Smooth muscle cell (in vitro differentiated cells): ENCODE measurements at regions not wholly inside any gene's neighbourhood (a gene's known extent, or its start where the extent isn't known, plus 50 kb on each side); places are given as distances from the start of the nearest gene placed in this dataset.

ENCODE experiments used
- DNase-seq: peaks from one replicate; lab custom pipeline; 2025; ENCODE audit not compliant: unreplicated experiment; lab: John Stamatoyannopoulos, UW
- H2AFZ ChIP-seq: fragments of 200-600 bp; sonication (generic); 2 replicates; pipeline ENCODE4 v1.6.0; 2016; ENCODE audit warnings: antibody characterized with exemption, low read depth, mild to moderate bottlenecking
- H3F3A ChIP-seq: fragments of 200-600 bp; sonication (generic); 2 replicates; pipeline ENCODE4 v1.6.0; 2017; ENCODE audit warnings: antibody characterized with exemption, low read depth
- H3K27ac ChIP-seq: fragments of 200-600 bp; sonication (generic); 2 replicates; pipeline ENCODE4 v1.5.1; 2016; ENCODE audit warnings: low read depth, mild to moderate bottlenecking
- H3K27me3 ChIP-seq: fragments of 200-600 bp; sonication (generic); 2 replicates; pipeline ENCODE4 v1.6.1; 2016; ENCODE audit warnings: low read depth, mild to moderate bottlenecking
- H3K36me3 ChIP-seq: fragments of 200-600 bp; sonication (generic); 2 replicates; pipeline ENCODE4 v1.5.1; 2016; ENCODE audit warnings: low read depth
- H3K4me1 ChIP-seq: fragments of 200-600 bp; sonication (generic); 2 replicates; pipeline ENCODE4 v1.5.1; 2016; ENCODE audit warnings: low read depth
- H3K4me2 ChIP-seq: fragments of 200-600 bp; sonication (generic); 2 replicates; pipeline ENCODE4 v1.6.0; 2016; ENCODE audit warnings: mild to moderate bottlenecking
- H3K4me3 ChIP-seq: fragments of 200-600 bp; sonication (generic); 2 replicates; pipeline ENCODE4 v1.5.1; 2016; ENCODE audit warnings: mild to moderate bottlenecking
- H3K79me2 ChIP-seq: fragments of 200-600 bp; sonication (generic); 2 replicates; pipeline ENCODE4 v1.6.0; 2016; ENCODE audit warnings: low read depth, mild to moderate bottlenecking
- H3K9ac ChIP-seq: fragments of 200-600 bp; sonication (generic); 2 replicates; pipeline ENCODE4 v1.6.0; 2016; ENCODE audit warnings: low read depth
- H3K9me3 ChIP-seq: fragments of 200-600 bp; sonication (generic); replicated peaks from 2 replicates; pipeline ENCODE4 v1.5.1; 2016; ENCODE audit warnings: low read depth
- H4K20me1 ChIP-seq: fragments of 200-600 bp; sonication (generic); 2 replicates; pipeline ENCODE4 v1.6.0; 2016; ENCODE audit warnings: low read depth
- CTCF ChIP-seq: fragments of 200-600 bp; sonication (generic); IDR thresholded peaks from 2 replicates; pipeline ENCODE4 v1.5.1; 2017; ENCODE audit warnings: borderline replicate concordance, mild to moderate bottlenecking, antibody characterized with exemption; ENCODE audit not compliant: insufficient read depth, poor library complexity, severe bottlenecking
- WGBS: methylation state at CpG from one replicate; pipeline ENCODE4 v1.1.7; 2016; ENCODE audit warnings: low lambda C conversion rate; 5-methylcytosine and 5-hydroxymethylcytosine counted together

GRCh38 chr6:3623451-3624249 is 127.9 kb downstream of the PXDC1 start:
- H3K9ac ChIP-seq, result no peak overlapping the region
- H3K27ac ChIP-seq, result no peak overlapping the region
- no peaks in the 10 kb centered on the region for H3K79me2 ChIP-seq
- H3K36me3 ChIP-seq, result no peaks in the 10 kb centered on the region
- TF ChIP-seq CTCF, result no peak
- no peaks in the 10 kb centered on the region for H3K27me3 ChIP-seq
- H3F3A ChIP-seq, result no peaks in the 10 kb centered on the region
- WGBS, result 87% methylated on average over 28 of the region's 28 CpGs
- no peak for DNase-seq
- H3K4me2 ChIP-seq, result no peak overlapping the region
- H3K4me3 ChIP-seq, result no peak overlapping the region
- H3K9me3 ChIP-seq, result no peaks in the 10 kb centered on the region
- H4K20me1 ChIP-seq, result no peaks in the 10 kb centered on the region
- no peak overlapping the region for H2AFZ ChIP-seq
- H3K4me1 ChIP-seq, result peaks cover 9% of the 10 kb centered on the region

- no peaks in the 10 kb centered on the region for H3K27me3 ChIP-seq
- whole genome bisulfite sequencing, result 94% methylated on average over 5 of the region's 5 CpGs
- peaks cover 8% of the 10 kb centered on the region for H3K4me1 ChIP-seq
Measured at GRCh38 chr6:3621411-3621810, 130.1 kb downstream of the PXDC1 start.

GRCh38 chr6:3620937-3621336 is 130.6 kb downstream of the PXDC1 start:
- no peaks in the 10 kb centered on the region for H4K20me1 ChIP-seq
- H3K27ac ChIP-seq, result no peak overlapping the region
- H3K4me1 ChIP-seq, result peaks cover 6% of the 10 kb centered on the region
- WGBS, result 93% methylated on average over 3 of the region's 3 CpGs
- no peak for TF ChIP-seq CTCF
- no peak for DNase-seq
- H3K27me3 ChIP-seq, result peaks cover under 1% of the 10 kb centered on the region
- no peaks in the 10 kb centered on the region for H3K36me3 ChIP-seq
- H3K9me3 ChIP-seq, result no peaks in the 10 kb centered on the region
- no peak overlapping the region for H3K9ac ChIP-seq
- no peak overlapping the region for H2AFZ ChIP-seq
- H3K4me2 ChIP-seq, result no peak overlapping the region
- no peak overlapping the region for H3K4me3 ChIP-seq
- H3K79me2 ChIP-seq, result no peaks in the 10 kb centered on the region
- H3F3A ChIP-seq, result no peaks in the 10 kb centered on the region

More at GRCh38 chr6:3621411-3621810, 130.1 kb downstream of the PXDC1 start:
- no peaks in the 10 kb centered on the region for H3F3A ChIP-seq
- H3K4me2 ChIP-seq, result no peak overlapping the region
- H3K9ac ChIP-seq, result no peak overlapping the region
- H3K4me3 ChIP-seq, result no peak overlapping the region
- H2AFZ ChIP-seq, result no peak overlapping the region
- H3K9me3 ChIP-seq, result no peaks in the 10 kb centered on the region
- no peak for TF ChIP-seq CTCF
- H3K79me2 ChIP-seq, result no peaks in the 10 kb centered on the region
- H3K27ac ChIP-seq, result no peak overlapping the region
- DNase-seq, result no peak
- no peaks in the 10 kb centered on the region for H3K36me3 ChIP-seq
- H4K20me1 ChIP-seq, result no peaks in the 10 kb centered on the region

- Histone ChIP-seq H3K4me3 (no peak overlapping the region), H3K27me3 (peaks cover 6% of the 10 kb centered on the region), H3K36me3 (no peaks in the 10 kb centered on the region), H2AFZ (no peak overlapping the region), H3K4me1 (peaks cover 3% of the 10 kb centered on the region), H3F3A (no peaks in the 10 kb centered on the region), H3K9me3 (no peaks in the 10 kb centered on the region), H3K4me2 (no peak overlapping the region), H3K27ac (no peak overlapping the region), H3K9ac (no peak overlapping the region), H4K20me1 (no peaks in the 10 kb centered on the region), H3K79me2 (no peaks in the 10 kb centered on the region)
- WGBS, result 95% methylated on average over 8 of the region's 8 CpGs
- no peak for DNase-seq
- TF ChIP-seq CTCF, result no peak
Measured at GRCh38 chr6:3620389-3620788, 131.1 kb downstream of the PXDC1 start.
